SK-N-SH (cell line): ENCODE measurements at regions not wholly inside any gene's neighbourhood (a gene's known extent, or its start where the extent isn't known, plus 50 kb on each side); places are given as distances from the start of the nearest gene placed in this dataset.

Source experiments
- CTCF ChIA-PET: fragments of 300-600, 350-600 bp; formaldehyde crosslinking; extraction: SDS; loops from one replicate; lab custom pipeline; 2021; lab: Yijun Ruan, JAX
- POLR2A ChIA-PET: fragments of 350-600 bp; sonication (Branson Sonifier 250); formaldehyde crosslinking; extraction: SDS; loops from one replicate; lab custom pipeline; 2020; ENCODE audit warnings: antibody characterized with exemption, inconsistent platforms; lab: Yijun Ruan, JAX
- DNase-seq: peaks from one replicate; pipeline ENCODE4 v3.0.0; 2012
- H2AFZ ChIP-seq: fragments of 200-600 bp; sonication (generic); 2 replicates; pipeline ENCODE4 v1.8.1; 2016; ENCODE audit warnings: antibody characterized with exemption, mild to moderate bottlenecking, low read depth
- H3F3A ChIP-seq: fragments of 200-600 bp; sonication (generic); replicated peaks from 2 replicates; pipeline ENCODE3; 2016; ENCODE audit warnings: antibody characterized with exemption, mild to moderate bottlenecking; ENCODE audit not compliant: insufficient read depth
- H3K27ac ChIP-seq, 2 experiments: fragments of 200-500 bp in 1 of 2; fragments of 200-600 bp in 1 of 2; sonication (Bioruptor generic) in 1 of 2; sonication (generic), shearing (Covaris generic) in 1 of 2; 2 replicates each; pipeline versions ENCODE4 v1.5.1 to v1.6.1; 2014 to 2016; ENCODE audit warnings: low read depth in 2 of 2, inconsistent platforms in 1 of 2, low read length in 1 of 2, mild to moderate bottlenecking in 1 of 2, mixed read lengths in 1 of 2
- H3K27me3 ChIP-seq: fragments of 200-600 bp; sonication (generic), shearing (Covaris generic); 2 replicates; pipeline ENCODE4 v1.6.1; 2016; ENCODE audit warnings: mixed run types; ENCODE audit not compliant: insufficient read depth
- H3K36me3 ChIP-seq, 2 experiments: fragments of 200-500 bp in 1 of 2; fragments of 200-600 bp in 1 of 2; sonication (Bioruptor generic) in 1 of 2; sonication (generic) in 1 of 2; replicated peaks in 1 of 2; 2 replicates each; pipeline versions ENCODE3 to v1.5.1; 2014 to 2016; ENCODE audit warnings: low read length in 1 of 2, mild to moderate bottlenecking in 1 of 2; ENCODE audit not compliant: insufficient read depth in 2 of 2, control insufficient read depth in 1 of 2
- H3K4me1 ChIP-seq, 2 experiments: fragments of 200-500 bp in 1 of 2; fragments of 200-600 bp in 1 of 2; sonication (Bioruptor generic) in 1 of 2; sonication (generic), shearing (Covaris generic) in 1 of 2; 2 replicates each; pipeline versions ENCODE4 v1.5.1 to v1.6.1; 2014 to 2016; ENCODE audit warnings: low read depth in 1 of 2, low read length in 1 of 2, mixed run types in 1 of 2; ENCODE audit not compliant: insufficient read depth in 2 of 2, control insufficient read depth in 1 of 2
- H3K4me2 ChIP-seq: fragments of 200-600 bp; sonication (generic), shearing (Covaris generic); 2 replicates; pipeline ENCODE4 v1.6.1; 2017; ENCODE audit warnings: mixed run types
- H3K4me3 ChIP-seq, 2 experiments: fragments of 200-500 bp in 1 of 2; fragments of 200-600 bp in 1 of 2; sonication (Bioruptor generic) in 1 of 2; sonication (generic), shearing (Covaris generic) in 1 of 2; 2 replicates each; pipeline versions ENCODE4 v1.5.1 to v1.8.1; 2014 to 2016; ENCODE audit warnings: low read depth in 2 of 2, inconsistent platforms in 1 of 2, low read length in 1 of 2, mild to moderate bottlenecking in 1 of 2, mixed read lengths in 1 of 2, moderate library complexity in 1 of 2
- H3K79me2 ChIP-seq: fragments of 200-600 bp; sonication (generic); 2 replicates; pipeline ENCODE4 v1.8.1; 2017; ENCODE audit warnings: mild to moderate bottlenecking; ENCODE audit not compliant: insufficient read depth
- H3K9ac ChIP-seq: fragments of 200-600 bp; sonication (generic); 2 replicates; pipeline ENCODE4 v1.6.1; 2017; ENCODE audit warnings: mixed run types
- H3K9me2 ChIP-seq: fragments of 200-600 bp; sonication (generic); 2 replicates; pipeline ENCODE4 v1.6.1; 2017; ENCODE audit warnings: mixed run types
- H3K9me3 ChIP-seq: fragments of 200-600 bp; sonication (generic); 2 replicates; pipeline ENCODE4 v1.6.1; 2017; ENCODE audit warnings: mixed run types, mild to moderate bottlenecking, moderate library complexity
- H4K20me1 ChIP-seq: fragments of 200-600 bp; sonication (generic); 2 replicates; pipeline ENCODE4 v1.6.1; 2017; ENCODE audit warnings: mild to moderate bottlenecking, mixed run types; ENCODE audit not compliant: insufficient read depth
- ELF1 ChIP-seq: IDR thresholded peaks from 2 replicates; pipeline ENCODE4 v1.4.0; 2012
- EZH2phosphoT487 ChIP-seq: fragments of 200-600 bp; sonication (generic); IDR thresholded peaks from 2 replicates; pipeline ENCODE4 v1.6.1; 2017; ENCODE audit warnings: low read depth, mixed run types, mild to moderate bottlenecking, antibody characterized with exemption, moderate library complexity, borderline replicate concordance
- GABPA ChIP-seq: IDR thresholded peaks from 2 replicates; pipeline ENCODE4 v1.4.0; 2012; ENCODE audit warnings: low read depth, mild to moderate bottlenecking
- JUND ChIP-seq: IDR thresholded peaks from 2 replicates; pipeline ENCODE4 v1.4.0; 2012
- MEF2A ChIP-seq: IDR thresholded peaks from 2 replicates; pipeline ENCODE4 v1.4.0; 2012; ENCODE audit warnings: low read depth, borderline replicate concordance
- POLR2AphosphoS5 ChIP-seq: IDR thresholded peaks from 2 replicates; pipeline ENCODE4 v1.6.1; 2012; ENCODE audit warnings: low read depth, low read length
- RAD21 ChIP-seq: IDR thresholded peaks from 2 replicates; pipeline ENCODE4 v1.6.1; 2012; ENCODE audit warnings: mild to moderate bottlenecking, low read length
- RFX5 ChIP-seq: IDR thresholded peaks from 2 replicates; pipeline ENCODE4 v1.6.1; 2012; ENCODE audit warnings: mild to moderate bottlenecking, improper control_type of control experiment, low read length
- SMC3 ChIP-seq: IDR thresholded peaks from 2 replicates; pipeline ENCODE4 v1.6.1; 2012; ENCODE audit warnings: low read depth, low read length, improper control_type of control experiment
- YY1 ChIP-seq: IDR thresholded peaks from 2 replicates; pipeline ENCODE4 v1.4.0; 2012; ENCODE audit warnings: low read depth, mild to moderate bottlenecking
- WGBS: methylation state at CpG from one replicate; pipeline ENCODE4 v1.1.6; 2017; ENCODE audit warnings: low lambda C conversion rate; 5-methylcytosine and 5-hydroxymethylcytosine counted together
- TF ChIP-seq, protein P1 (sequence below): IDR thresholded peaks from 2 replicates; pipeline ENCODE4 v1.6.1; 2012; ENCODE audit warnings: mild to moderate bottlenecking, low read depth, low read length, moderate library complexity
- TF ChIP-seq, protein P2 (sequence below): IDR thresholded peaks from 2 replicates; pipeline ENCODE4 v1.4.0; 2012; ENCODE audit warnings: low read depth
- TF ChIP-seq, protein P3 (sequence below): fragments of 150-350 bp; IDR thresholded peaks from 2 replicates; pipeline ENCODE4 v1.6.1; 2017; ENCODE audit warnings: antibody characterized with exemption, low read length, low read depth, borderline replicate concordance
- TF ChIP-seq, protein P4 (sequence below): IDR thresholded peaks from 2 replicates; pipeline ENCODE4 v1.4.0; 2012; ENCODE audit warnings: low read depth, borderline replicate concordance

DNA sequence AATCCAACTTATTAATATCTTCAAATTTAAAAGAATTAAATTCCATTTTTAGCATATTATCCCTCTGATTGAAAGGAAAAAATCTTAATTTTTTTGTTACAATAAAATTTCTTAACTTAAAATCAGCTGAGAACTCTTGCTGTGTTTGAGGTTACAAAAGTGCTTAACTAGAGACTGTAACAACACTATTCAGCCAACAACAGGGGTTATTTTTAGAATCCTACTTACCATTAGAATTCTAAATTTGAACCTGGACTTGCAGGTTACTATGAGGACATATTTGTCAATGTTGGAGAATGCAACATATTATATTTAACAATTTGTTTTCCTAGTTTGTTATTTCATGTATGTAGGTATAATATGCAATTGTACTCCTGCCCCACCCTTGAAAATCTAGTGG is 238.1 kb upstream of the CXXC4 start:
- Histone ChIP-seq H3K79me2 (no peaks in the 10 kb centered on the region), H3F3A (peaks cover 5% of the 10 kb centered on the region), H2AFZ (no peak overlapping the region), H3K9ac (no peak overlapping the region), H3K9me3 (no peaks in the 10 kb centered on the region), H3K27ac (no peak overlapping the region), H3K4me2 (no peak overlapping the region), H3K4me3 (no peak overlapping the region), H3K9me2 (no peaks in the 10 kb centered on the region), H4K20me1 (no peaks in the 10 kb centered on the region), H3K27me3 (no peaks in the 10 kb centered on the region; the same call in 1 of the 2 replicates), H3K4me1 (no peaks in the 10 kb centered on the region), H3K36me3 (no peaks in the 10 kb centered on the region)
- ChIA-PET POLR2A (no interaction called here), CTCF (no interaction called here)
- no peak for DNase-seq
- TF ChIP-seq, protein P1, sequence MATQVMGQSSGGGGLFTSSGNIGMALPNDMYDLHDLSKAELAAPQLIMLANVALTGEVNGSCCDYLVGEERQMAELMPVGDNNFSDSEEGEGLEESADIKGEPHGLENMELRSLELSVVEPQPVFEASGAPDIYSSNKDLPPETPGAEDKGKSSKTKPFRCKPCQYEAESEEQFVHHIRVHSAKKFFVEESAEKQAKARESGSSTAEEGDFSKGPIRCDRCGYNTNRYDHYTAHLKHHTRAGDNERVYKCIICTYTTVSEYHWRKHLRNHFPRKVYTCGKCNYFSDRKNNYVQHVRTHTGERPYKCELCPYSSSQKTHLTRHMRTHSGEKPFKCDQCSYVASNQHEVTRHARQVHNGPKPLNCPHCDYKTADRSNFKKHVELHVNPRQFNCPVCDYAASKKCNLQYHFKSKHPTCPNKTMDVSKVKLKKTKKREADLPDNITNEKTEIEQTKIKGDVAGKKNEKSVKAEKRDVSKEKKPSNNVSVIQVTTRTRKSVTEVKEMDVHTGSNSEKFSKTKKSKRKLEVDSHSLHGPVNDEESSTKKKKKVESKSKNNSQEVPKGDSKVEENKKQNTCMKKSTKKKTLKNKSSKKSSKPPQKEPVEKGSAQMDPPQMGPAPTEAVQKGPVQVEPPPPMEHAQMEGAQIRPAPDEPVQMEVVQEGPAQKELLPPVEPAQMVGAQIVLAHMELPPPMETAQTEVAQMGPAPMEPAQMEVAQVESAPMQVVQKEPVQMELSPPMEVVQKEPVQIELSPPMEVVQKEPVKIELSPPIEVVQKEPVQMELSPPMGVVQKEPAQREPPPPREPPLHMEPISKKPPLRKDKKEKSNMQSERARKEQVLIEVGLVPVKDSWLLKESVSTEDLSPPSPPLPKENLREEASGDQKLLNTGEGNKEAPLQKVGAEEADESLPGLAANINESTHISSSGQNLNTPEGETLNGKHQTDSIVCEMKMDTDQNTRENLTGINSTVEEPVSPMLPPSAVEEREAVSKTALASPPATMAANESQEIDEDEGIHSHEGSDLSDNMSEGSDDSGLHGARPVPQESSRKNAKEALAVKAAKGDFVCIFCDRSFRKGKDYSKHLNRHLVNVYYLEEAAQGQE = no peak
- no peak for TF ChIP-seq GABPA
- no peak for TF ChIP-seq YY1
- TF ChIP-seq RFX5 = no peak
- TF ChIP-seq ELF1 = no peak
- TF ChIP-seq MEF2A = no peak
- TF ChIP-seq SMC3 = no peak

DNA sequence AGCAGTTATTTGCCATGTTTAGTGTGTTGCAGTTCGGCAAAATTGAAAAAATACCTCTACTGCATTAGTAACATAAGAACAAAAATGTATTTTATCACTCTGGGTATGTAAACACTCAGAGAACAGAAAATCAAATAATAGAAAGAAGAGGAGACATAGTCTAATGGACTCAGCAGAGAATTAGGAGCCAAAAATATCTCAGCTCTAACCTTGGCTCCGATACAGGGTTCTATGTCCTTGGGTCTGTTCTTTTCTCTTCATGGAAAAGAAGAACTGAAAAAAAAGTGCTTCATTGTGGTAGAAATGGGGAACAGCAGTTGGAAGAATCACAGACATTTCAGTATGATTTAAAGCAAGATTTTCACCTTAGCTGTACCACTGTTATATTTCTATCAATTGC is 240.5 kb upstream of the CXXC4 start:
- 3% methylated on average over 2 of the region's 2 CpGs for WGBS

More for the DNA sequence above, 240.5 kb upstream of the CXXC4 start:
- Histone ChIP-seq H3K4me1 (no peaks in the 10 kb centered on the region), H3F3A (no peaks in the 10 kb centered on the region), H3K4me2 (no peak overlapping the region), H3K4me3 (no peak overlapping the region), H3K9ac (no peak overlapping the region), H3K79me2 (no peaks in the 10 kb centered on the region), H2AFZ (no peak overlapping the region), H3K36me3 (no peaks in the 10 kb centered on the region), H3K9me3 (no peaks in the 10 kb centered on the region), H3K9me2 (no peaks in the 10 kb centered on the region), H3K27me3 (no peaks in the 10 kb centered on the region; the same call in 1 of the 2 replicates), H4K20me1 (no peaks in the 10 kb centered on the region), H3K27ac (no peak overlapping the region)
- CTCF ChIA-PET = no interaction called here
- no peak for TF ChIP-seq EZH2phosphoT487
- TF ChIP-seq SMC3 = no peak
- TF ChIP-seq, protein P2, sequence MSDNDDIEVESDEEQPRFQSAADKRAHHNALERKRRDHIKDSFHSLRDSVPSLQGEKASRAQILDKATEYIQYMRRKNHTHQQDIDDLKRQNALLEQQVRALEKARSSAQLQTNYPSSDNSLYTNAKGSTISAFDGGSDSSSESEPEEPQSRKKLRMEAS = no peak
- TF ChIP-seq, protein P3, sequence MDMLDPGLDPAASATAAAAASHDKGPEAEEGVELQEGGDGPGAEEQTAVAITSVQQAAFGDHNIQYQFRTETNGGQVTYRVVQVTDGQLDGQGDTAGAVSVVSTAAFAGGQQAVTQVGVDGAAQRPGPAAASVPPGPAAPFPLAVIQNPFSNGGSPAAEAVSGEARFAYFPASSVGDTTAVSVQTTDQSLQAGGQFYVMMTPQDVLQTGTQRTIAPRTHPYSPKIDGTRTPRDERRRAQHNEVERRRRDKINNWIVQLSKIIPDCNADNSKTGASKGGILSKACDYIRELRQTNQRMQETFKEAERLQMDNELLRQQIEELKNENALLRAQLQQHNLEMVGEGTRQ = no peak
- TF ChIP-seq RAD21 = no peak
- TF ChIP-seq JUND = no peak
- TF ChIP-seq, protein P4, sequence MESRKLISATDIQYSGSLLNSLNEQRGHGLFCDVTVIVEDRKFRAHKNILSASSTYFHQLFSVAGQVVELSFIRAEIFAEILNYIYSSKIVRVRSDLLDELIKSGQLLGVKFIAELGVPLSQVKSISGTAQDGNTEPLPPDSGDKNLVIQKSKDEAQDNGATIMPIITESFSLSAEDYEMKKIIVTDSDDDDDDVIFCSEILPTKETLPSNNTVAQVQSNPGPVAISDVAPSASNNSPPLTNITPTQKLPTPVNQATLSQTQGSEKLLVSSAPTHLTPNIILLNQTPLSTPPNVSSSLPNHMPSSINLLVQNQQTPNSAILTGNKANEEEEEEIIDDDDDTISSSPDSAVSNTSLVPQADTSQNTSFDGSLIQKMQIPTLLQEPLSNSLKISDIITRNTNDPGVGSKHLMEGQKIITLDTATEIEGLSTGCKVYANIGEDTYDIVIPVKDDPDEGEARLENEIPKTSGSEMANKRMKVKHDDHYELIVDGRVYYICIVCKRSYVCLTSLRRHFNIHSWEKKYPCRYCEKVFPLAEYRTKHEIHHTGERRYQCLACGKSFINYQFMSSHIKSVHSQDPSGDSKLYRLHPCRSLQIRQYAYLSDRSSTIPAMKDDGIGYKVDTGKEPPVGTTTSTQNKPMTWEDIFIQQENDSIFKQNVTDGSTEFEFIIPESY = no peak
- TF ChIP-seq POLR2AphosphoS5 = no peak
- POLR2A ChIA-PET = no interaction called here
- DNase-seq = no peak
